Gastroesophageal sphincter (tissue), 3 donors: ENCODE measurements at regions not wholly inside any gene's neighbourhood (a gene's known extent, or its start where the extent isn't known, plus 50 kb on each side); places are given as distances from the start of the nearest gene placed in this dataset.
"Not testable (repeated sequence)": the region's sequence is repeated elsewhere in the genome, so short reads cannot be mapped to it uniquely, and the experiment has no call there.

Experiments used
- POLR2AphosphoS5 ChIP-seq: sonication (generic); formaldehyde crosslinking; IDR thresholded peaks from one replicate; pipeline ENCODE4 v1.6.1; 2017; ENCODE audit warnings: antibody characterized with exemption
- TF ChIP-seq, protein P1 (sequence below), 4 experiments: fragments of 200-600 bp in 2 of 4; fragments of 450-650 bp in 2 of 4; sonication (generic) in 1 of 4; IDR thresholded peaks; one replicate each; pipeline ENCODE4 v1.5.1; 2017 to 2019; ENCODE audit warnings: antibody characterized with exemption in 4 of 4, mild to moderate bottlenecking in 2 of 4, moderate library complexity in 2 of 4

GRCh38 chr1:120541394-120541793 is 126.6 kb downstream of the NBPF8 start:
- TF ChIP-seq POLR2AphosphoS5, result not testable (repeated sequence)
- TF ChIP-seq, protein P1, sequence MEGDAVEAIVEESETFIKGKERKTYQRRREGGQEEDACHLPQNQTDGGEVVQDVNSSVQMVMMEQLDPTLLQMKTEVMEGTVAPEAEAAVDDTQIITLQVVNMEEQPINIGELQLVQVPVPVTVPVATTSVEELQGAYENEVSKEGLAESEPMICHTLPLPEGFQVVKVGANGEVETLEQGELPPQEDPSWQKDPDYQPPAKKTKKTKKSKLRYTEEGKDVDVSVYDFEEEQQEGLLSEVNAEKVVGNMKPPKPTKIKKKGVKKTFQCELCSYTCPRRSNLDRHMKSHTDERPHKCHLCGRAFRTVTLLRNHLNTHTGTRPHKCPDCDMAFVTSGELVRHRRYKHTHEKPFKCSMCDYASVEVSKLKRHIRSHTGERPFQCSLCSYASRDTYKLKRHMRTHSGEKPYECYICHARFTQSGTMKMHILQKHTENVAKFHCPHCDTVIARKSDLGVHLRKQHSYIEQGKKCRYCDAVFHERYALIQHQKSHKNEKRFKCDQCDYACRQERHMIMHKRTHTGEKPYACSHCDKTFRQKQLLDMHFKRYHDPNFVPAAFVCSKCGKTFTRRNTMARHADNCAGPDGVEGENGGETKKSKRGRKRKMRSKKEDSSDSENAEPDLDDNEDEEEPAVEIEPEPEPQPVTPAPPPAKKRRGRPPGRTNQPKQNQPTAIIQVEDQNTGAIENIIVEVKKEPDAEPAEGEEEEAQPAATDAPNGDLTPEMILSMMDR (IDR thresholded peaks at IDR 0.05), result not testable (repeated sequence)
